RKO (cell line): ENCODE measurements at regions not wholly inside any gene's neighbourhood (a gene's known extent, or its start where the extent isn't known, plus 50 kb on each side); places are given as distances from the start of the nearest gene placed in this dataset.

ENCODE experiments used
- DNase-seq: peaks from one replicate; pipeline ENCODE4 v3.0.0-alpha.2; 2016; ENCODE audit warnings: low spot score

- no peak for DNase-seq
Observed at GRCh38 chr2:38509947-38510326, 92.8 kb downstream of the HNRNPLL start.

- no peak for DNase-seq
Observed at GRCh38 chr2:38509314-38509946, 93.3 kb downstream of the HNRNPLL start.

GRCh38 chr2:38508311-38509039 is 94.3 kb downstream of the HNRNPLL start:
- peak; percentile 74 for DNase-seq

- no peak for DNase-seq
Observed at GRCh38 chr2:38507712-38508111, 95.0 kb downstream of the HNRNPLL start.

GRCh38 chr2:38505779-38506178 is 96.9 kb downstream of the HNRNPLL start:
- DNase-seq: peak; percentile 55

GRCh38 chr2:38504169-38504568 is 98.6 kb downstream of the HNRNPLL start:
- no peak for DNase-seq

- DNase-seq: no peak
Observed at GRCh38 chr2:38502107-38502506, 100.6 kb downstream of the HNRNPLL start.

- DNase-seq: no peak
Observed at GRCh38 chr2:38500283-38500634, 102.5 kb downstream of the HNRNPLL start.

- no peak for DNase-seq
Observed at GRCh38 chr2:38499548-38500282, 103.0 kb downstream of the HNRNPLL start.

- no peak for DNase-seq
Observed at GRCh38 chr2:38498045-38498481, 104.7 kb downstream of the HNRNPLL start.

- DNase-seq: no peak
Observed at GRCh38 chr2:38497670-38498037, 105.1 kb downstream of the HNRNPLL start.

GRCh38 chr2:38496927-38497669 is 105.6 kb downstream of the HNRNPLL start:
- DNase-seq: no peak

GRCh38 chr2:38495880-38496279 is 106.8 kb downstream of the HNRNPLL start:
- DNase-seq: no peak

GRCh38 chr2:38494394-38494793 is 108.3 kb downstream of the HNRNPLL start:
- DNase-seq: no peak

GRCh38 chr2:38492042-38492615 is 110.6 kb downstream of the HNRNPLL start:
- no peak for DNase-seq

- no peak for DNase-seq
Observed at GRCh38 chr2:38491436-38491835, 111.3 kb downstream of the HNRNPLL start.

- no peak for DNase-seq
Observed at GRCh38 chr2:38489846-38490245, 112.8 kb upstream of the ATL2 start.

GRCh38 chr2:38487852-38488251 is 110.8 kb upstream of the ATL2 start:
- DNase-seq: no peak

GRCh38 chr2:38486213-38487026 is 109.3 kb upstream of the ATL2 start:
- DNase-seq: no peak

GRCh38 chr2:38485734-38486133 is 108.7 kb upstream of the ATL2 start:
- DNase-seq: no peak

GRCh38 chr2:38484957-38485356 is 107.9 kb upstream of the ATL2 start:
- no peak for DNase-seq
